Bone marrow (tissue), 2 donors: ENCODE measurements at regions not wholly inside any gene's neighbourhood (a gene's known extent, or its start where the extent isn't known, plus 50 kb on each side); places are given as distances from the start of the nearest gene placed in this dataset.

Experiments used
- DNase-seq, 2 donors: peaks; one replicate each; lab custom pipeline; 2025; lab: John Stamatoyannopoulos, UW

DNA sequence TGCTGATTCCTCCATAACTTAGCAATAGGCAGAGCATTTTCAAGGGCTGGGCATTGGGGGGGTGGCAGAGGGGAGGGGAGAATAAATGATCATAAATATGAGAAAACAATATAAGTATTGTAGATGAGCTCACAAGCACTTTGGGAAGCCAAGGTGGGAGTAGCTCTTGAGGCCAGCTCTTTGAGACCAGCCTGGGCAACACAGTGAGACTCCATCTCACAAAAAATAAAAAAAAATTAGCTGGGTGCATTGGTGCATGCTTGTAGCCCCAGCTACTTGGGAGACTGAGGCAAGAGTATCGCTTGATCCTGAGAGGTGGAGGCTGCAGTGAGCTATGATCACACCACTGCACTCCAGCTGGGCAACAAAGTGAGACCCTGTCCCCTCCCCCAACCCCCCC is 75.9 kb downstream of the MYCN start:
- no peak for DNase-seq

DNA sequence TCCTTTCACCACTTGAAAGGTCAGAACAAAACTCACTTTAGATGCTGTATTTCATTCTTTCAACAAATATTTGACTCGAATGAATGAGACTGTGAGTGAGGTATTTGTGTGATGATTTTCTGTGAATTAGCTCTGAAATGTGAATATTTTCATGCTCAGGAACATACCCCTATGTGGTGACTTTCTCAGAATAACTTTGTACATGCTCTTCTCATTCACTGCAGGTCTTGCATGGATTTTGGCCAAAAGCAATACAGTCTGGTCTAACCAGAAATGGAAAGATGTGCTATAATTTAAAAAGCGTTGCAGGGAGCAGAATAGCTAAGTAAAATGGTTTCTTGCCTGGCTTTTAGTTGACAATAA is 75.5 kb downstream of the MYCN start:
- no peak for DNase-seq

DNA sequence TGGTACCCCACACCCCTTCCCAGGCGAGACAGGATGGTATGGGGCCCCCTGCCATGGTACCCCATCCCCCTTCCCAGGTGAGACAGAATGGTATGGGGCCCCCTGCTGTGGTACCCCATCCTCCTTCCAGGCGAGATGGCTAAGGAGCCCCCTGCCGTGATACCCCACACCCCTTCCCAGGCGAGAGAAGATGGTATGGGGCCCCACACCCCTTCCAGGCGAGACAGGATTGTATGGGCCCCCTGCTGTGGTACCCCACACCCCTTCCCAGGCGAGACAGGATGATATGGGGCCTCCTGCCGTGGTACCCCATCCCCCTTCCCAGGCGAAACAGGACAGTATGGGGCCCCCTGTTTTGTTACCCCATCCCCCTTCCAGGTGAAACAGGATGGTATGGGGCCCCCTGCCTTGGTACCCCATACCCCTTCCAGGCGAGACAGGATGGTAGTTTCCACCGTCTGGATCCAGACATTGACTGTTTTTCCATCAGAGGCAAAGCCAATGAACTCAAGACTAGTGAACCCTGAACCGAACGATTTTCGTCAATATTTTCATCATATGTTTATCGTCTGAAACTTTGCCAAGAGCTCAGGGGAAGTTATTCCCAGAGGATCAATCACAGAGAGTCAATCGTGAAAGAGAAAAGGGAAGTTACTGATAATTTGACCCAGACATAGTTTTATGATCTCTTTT is 75.0 kb downstream of the MYCN start:
- DNase-seq: no peak

DNA sequence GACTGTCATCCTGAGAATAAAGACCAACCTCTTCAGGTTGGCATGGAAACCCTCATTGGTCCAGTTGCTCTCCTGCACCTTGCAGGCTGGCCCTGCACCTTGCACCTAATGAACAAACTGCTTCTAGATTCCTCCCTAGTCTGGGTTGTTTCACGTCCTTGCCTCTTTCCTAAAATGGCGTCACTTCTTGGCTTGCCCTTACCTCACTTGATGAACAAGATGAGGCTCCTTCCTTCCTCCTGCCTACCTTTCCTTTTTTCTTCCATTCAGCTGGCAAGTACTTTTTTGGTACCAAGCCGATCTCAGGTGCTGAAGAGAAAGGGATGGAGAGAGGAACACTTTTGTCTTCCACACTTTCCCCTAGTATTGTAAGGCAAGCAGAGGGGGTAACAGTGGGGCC is 74.5 kb downstream of the MYCN start:
- no peak for DNase-seq

DNA sequence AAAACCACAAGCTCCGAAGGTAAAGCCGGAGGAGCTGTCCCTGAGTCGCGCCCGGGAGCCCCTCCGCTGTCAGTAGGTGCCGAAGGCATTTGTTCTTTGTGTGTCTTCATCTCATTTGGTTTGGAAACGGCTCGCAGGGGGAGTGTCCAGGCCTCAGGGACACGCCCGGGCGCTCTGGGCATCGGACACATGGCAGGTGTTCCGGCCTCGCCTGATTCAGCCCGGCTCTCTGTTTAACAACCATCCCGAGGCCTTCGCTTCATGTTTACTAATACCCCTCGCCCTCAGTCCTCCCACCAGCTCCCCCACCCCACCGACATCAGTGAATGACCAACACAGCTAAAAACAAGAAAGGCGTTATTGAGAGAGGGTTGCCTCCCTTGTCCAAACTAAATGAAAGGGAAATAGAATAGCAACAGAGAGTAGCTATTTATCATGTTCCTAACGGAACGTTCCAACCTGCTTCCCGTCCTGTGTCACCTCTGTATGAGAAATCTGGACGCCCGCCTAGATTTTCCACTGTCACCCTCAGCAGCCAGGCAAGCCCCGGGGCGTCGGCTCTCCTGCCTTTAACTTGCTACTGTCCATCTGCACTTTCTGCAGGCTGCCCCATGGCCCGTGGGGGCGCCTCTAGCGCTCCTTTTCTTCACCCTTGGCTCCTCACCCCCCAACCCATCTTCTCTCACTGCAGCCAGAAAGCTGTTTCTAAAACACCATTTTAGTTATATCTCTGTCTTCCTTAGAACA is 73.9 kb downstream of the MYCN start:
- DNase-seq: no peak

DNA sequence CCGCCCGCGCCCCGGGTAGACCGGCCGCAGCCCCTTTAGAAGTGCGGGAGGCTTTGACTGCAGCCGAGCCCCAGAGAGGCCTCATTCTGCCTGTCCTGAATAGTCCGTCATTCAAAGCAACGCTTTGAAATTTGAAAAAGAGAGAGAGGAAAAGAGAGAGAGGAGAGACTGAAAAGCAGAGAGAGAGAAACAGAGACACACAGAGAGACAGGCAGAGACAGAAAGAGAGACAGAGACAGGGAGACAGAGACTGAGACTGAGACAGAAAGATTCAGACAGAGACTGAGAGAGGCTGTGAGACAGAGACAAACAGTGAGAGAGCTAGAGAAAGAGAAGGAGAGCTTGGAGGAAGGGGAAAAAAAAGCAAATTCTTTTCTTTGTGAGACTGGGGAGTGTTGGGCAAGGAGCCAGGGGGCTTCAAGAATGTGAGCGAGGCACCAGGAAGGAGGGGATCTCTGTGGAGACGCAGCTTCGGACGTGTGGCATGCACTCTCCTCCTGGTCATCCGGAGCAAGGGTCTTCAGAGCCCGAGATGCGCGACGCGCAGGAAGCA is 73.1 kb downstream of the MYCN start:
- DNase-seq: no peak

DNA sequence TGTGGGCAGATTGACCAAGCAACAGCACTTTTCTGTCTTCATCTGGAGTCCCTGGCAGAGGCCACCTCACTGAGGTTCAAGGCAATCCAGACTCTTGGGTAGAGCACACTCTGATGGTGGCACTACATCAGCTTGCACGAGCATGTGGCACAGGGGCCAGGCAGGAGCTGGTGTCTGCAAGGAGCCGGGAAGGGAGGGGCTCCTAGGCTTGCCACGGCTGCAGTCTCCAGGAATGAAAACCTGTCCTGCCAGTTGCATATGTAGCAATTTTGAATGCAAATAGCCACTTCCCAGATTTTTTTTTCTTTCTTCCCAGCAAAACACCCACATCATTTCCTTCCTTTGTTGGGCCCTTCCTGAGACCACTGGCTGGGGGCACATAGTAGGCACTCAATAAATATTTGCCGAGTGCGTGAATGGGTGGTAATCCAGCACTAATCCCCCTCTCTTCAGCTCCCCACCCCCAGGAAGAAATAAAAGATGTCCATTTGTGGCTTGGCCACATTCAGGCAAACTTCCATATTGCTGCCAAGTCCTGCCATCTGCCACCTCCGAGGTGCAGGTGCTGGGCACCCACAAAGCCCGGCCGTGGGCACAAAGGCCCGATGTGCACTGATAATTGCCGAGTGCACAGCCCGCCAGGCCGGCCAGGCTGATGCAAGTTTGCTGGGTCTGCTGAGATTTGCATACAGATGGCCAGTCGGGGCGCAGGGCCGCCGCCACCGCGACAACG is 72.4 kb downstream of the MYCN start:
- DNase-seq: no peak

DNA sequence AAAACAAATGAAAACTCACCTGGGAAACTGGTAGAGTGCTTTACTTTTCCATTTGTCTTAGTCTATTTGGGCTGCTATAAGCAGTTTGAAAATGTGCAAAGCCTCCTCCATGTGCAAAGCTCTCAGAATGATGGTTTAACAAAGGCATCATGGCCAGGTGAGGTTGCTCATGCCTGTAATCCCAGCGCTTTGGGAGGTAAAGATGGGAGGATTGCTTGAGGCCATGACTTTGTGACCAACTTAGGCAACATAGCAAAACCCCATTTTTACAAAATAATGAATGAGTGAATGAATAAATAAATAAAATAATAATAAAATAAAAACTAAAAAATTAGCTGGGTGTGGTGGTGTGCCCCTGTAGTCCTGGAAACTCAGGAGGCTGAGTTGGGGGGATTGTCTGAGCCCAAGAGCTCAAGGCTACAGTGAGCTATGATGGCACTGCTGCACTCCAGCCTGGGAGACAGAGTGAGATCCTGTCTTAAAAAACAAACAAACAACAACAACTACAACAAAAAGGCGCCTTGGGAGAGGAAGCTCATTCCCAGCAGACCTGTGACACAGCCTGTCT is 71.8 kb downstream of the MYCN start:
- DNase-seq: no peak

DNA sequence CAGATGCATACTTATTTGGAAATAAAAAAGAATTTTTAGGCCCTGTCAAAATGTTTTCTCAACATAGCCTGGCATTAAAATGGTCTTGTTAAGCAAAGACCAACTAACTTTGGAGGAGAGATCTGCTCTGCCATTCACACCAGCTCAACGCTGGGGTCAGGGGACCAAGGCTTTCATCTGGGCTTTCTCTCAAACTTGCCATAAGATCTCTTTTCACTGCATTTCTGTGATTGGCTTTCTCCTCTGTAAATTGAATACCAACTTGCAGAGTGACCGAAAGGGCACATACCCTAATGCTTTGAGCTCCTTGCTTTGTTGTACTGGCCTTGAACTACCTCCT is 71.2 kb downstream of the MYCN start:
- DNase-seq: no peak

DNA sequence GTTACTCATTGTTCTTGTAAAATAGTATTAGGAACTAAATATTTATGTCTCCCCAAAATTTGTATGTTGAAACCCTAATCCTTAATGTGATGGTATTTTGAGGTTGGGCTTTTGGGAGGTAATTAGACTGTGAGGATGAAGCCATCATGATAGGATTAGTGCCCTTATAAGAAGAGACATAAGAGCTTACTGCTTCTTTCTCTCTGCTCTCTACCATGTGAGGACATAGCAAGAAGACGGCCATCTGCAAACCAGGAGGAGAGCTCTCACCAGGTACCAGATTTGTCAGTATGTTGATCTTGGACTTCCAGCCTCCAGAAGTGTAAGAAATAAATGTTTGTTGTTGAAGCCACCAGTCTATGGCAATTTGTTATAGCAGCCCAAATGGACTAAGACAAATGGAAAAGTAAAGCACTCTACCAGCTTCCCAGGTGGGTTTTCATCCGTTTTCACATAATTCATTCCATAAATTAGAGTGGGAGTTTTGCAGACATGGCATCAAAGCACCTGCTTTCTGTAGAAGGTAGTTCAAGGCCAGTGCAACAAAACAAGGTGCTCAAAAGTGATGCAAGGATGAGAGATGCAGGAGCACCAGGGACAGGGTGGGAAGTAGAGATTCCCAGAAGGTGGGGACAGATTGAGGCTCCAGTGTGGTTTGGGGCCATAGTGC is 70.7 kb downstream of the MYCN start:
- no peak for DNase-seq

DNA sequence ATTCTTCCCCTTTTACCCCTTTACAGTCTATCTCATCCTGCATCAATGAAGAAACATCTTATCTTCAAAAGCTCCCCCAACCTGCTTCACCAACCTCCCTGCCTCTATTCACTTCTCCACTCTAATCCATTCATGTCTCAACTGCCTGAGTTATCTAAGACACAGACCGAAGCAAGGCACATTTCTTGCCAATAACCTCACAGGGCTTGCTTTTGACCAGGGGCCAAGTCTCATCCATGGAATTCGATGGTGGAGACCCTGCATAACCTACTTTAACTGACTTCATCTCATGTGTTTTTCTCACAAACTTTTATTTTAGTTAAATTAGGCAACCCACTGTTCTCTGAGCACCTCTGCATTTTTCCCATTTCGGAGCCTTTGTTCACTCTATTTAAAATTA is 69.7 kb downstream of the MYCN start:
- no peak for DNase-seq

DNA sequence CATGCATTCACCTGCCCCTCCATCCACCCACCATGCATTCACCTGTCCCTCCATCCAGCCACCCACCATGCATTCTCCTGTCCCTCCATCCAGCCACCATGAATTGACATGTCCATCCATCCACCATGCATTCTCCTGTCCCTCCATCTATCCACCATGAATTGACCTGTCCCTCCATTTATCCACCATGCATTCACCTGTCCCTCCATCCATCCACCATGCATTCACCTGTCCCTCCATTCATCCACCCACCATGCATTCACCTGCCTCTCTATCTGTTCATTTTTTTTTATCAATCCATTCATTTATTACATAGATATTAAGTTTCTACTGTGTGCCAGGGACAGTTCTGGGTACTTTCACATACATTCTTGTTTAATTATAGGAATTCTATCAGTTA is 69.2 kb downstream of the MYCN start:
- no peak for DNase-seq

DNA sequence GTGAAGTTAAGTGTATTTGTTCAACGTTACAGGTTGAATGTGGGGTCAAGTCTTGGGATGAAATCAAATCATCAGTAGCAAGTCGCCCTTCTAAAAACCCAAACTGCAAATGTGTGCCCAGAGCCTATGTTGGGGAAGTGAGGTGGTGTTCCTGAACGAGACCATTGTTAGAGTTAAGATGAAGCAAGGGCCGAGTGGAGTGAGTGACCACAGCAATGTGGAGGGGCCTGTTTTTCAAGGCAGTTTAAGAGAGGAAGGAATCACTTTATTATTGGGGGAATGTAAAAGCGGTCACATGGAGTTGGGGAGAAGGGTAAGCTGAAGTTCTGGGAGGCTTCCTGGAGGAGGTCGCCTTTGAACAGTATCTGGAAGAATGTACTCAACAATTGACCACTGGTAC is 68.5 kb downstream of the MYCN start:
- no peak for DNase-seq

DNA sequence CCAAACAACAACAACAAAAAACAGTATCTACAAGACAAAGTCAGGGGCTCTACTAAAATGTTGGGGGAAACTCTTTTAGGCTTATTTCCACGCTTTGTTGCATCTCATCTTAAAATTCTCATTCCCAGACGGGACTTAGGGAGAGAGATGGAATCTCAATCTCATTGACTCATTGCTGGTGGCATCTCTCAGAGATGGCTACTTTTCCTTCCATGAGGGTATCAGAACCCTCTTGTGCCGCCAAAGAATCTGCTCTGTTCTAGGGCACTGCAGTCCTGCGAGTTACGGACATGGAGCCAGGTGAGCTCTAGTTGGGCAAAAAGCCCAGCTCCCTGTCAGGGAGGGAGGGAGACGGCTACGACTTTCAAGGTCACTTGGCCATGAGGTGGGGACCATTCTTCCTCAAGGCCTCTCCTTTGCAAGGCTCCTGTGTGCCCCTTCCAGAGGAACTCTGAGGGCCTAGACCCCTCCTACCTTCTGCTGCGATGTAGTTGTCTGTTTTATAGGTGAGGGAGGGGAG is 68.0 kb downstream of the MYCN start:
- DNase-seq: no peak

DNA sequence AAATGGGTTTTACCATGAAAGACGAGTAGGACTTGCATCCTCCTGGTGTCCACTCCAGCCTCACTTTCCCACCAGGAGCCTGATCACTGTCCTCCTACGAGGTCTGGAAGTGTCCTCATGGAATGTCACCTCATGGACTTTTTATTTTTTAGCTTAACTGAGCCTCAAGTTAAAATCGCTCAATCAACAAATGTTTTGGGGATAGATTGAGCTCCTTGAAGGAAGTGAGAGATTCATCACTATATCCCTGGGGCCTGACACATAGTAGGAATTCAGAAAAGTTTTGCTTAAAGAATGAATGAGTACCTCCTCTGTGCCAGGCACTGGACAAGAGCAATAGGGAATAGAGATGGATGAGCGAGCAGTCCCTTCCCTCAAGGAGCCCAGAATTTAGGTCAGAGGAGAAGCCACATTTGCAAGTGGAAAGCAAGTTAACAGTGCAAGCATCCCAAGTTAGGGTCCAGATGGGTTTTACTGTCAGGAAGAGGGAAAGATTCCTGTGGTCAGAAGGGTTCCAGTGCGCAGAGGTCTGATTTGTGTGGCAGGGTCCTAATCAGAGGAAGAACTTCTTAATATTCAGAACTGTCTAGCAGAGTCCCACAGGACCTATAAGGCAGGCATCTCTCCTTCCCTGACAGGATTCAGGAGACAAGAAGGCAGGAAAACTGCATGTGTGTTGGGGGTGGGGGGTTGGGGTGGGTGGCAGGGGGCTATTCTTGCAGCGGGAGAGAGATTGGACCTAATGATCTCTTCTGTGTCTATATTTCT is 67.0 kb downstream of the MYCN start:
- no peak for DNase-seq

DNA sequence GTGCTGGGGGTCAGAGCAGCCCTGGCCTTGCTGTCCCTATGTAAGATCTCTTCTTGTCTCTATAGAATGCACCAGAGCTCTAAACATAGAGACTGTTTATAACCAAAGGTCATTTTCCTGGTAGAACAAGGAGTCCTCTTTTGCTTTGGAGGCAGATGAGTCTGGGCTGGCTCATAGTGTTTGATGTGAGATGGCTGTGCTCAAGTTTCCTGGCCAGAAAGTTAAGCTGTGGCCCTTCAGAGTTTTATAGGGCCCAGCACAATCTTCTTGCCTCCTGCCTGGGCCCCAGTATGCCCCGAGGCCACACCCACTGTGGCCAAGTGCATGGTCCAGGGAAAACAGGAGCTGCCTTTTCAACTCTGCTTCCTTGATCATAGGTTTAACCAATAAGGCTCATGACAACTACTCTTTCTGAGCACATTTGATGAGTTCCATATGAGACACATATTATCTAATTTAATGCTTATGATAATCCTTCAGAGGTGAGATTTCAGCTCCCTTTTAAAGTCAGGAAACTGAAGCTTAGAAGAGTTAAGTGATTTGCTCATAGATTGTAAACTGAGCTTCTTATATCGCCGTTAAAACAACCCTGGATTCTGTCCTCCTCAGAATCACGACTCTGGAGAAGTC is 66.3 kb downstream of the MYCN start:
- DNase-seq: no peak

DNA sequence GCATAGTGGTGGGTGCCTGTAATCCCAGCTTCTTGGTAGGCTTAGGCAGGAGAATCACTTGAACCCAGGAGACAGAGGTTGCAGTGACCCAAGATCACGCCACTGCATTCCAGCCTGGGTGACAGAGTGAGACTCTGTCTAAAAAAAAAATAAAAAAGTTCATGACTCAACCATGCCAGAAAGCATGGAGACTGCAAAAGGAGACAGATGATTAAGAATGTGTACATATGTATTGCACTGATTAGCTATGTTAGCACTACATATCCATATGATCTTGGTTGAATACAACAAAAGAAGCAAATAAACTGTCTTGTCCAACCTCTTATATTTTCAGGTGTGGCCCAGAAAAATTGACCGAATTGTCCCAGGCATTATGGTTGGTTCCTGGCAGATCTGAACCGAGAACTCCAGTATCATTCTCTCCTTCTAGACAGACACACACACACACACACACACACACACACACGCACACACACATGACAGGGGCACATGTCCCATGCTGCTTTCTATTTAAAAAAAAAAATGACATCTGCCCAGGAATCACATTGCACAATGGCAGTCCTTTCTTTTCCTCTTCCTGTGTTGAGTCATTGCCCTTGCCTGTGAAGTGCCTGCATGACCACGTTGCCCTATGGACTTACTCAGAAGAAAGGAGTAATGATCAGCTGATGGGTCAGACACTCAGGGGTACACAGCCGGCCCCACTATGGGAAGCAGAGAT is 65.6 kb downstream of the MYCN start:
- peak; percentile 21 to 60 for DNase-seq

DNA sequence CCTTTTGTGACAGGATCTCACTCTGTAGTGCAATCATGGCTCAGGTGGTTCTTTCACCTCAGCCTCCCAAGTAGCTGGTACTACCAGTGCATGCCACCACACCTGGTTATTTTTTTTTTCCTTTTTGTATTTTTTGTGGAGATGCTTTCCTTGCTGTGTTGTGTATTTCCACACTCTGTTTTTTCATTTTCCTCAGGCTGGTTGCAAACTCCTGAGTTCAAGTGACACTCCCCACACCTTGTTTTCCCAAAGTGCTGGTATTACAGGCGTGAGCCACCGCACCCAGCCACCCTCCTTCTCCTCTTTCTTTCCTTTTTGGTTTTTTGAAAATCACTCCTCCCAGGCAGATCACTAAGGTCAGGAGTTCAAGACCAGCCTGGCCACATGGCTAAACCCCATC is 65.0 kb downstream of the MYCN start:
- no peak for DNase-seq

DNA sequence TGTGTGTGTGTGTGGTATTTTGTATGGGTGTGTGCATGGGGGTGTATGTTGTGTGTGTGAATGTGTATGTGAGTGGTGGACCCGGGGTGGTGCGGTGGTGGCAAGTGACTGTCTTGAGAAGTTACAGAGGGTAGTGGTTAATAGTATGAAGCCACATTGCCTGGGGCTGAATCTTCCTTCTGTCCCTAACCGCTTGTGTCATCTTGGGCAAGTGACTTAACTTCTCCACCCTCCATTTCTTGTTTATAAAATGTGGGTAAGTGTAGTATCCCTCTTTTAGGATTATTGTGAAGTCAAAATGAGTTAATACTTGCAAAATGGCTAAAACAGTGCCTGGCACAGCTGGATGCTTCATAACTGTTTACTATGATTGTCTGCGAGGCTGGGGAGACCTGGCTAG is 63.5 kb downstream of the MYCN start:
- DNase-seq: no peak

DNA sequence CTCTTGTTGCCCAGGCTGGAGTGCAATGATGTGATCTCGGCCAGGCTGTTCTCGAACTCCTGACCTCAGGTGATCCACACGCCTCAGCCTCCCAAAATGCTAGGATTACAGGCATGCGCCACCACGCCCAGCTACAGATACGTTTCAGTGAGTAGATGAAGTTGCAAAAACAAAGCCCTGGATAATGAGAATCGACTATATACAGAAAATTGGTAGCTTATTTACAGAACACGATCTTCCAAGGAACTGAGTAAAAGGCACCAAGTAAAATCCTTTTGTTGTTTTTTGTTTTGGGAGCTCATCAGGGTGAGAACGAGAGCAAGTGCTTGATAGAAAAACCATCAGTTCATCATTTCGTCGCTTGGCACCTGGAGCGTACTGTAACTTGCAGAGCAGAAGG is 62.8 kb downstream of the MYCN start:
- DNase-seq: no peak
